SK-N-SH (cell line): ENCODE measurements at regions not wholly inside any gene's neighbourhood (a gene's known extent, or its start where the extent isn't known, plus 50 kb on each side); places are given as distances from the start of the nearest gene placed in this dataset.
"Not testable (repeated sequence)": the region's sequence is repeated elsewhere in the genome, so short reads cannot be mapped to it uniquely, and the experiment has no call there.

Source experiments
- CTCF ChIA-PET: fragments of 300-600, 350-600 bp; formaldehyde crosslinking; extraction: SDS; loops from one replicate; lab custom pipeline; 2021; lab: Yijun Ruan, JAX
- POLR2A ChIA-PET: fragments of 350-600 bp; sonication (Branson Sonifier 250); formaldehyde crosslinking; extraction: SDS; loops from one replicate; lab custom pipeline; 2020; ENCODE audit warnings: antibody characterized with exemption, inconsistent platforms; lab: Yijun Ruan, JAX
- DNase-seq: peaks from one replicate; pipeline ENCODE4 v3.0.0; 2012
- H2AFZ ChIP-seq: fragments of 200-600 bp; sonication (generic); 2 replicates; pipeline ENCODE4 v1.8.1; 2016; ENCODE audit warnings: antibody characterized with exemption, mild to moderate bottlenecking, low read depth
- H3F3A ChIP-seq: fragments of 200-600 bp; sonication (generic); replicated peaks from 2 replicates; pipeline ENCODE3; 2016; ENCODE audit warnings: antibody characterized with exemption, mild to moderate bottlenecking; ENCODE audit not compliant: insufficient read depth
- H3K27ac ChIP-seq, 2 experiments: fragments of 200-500 bp in 1 of 2; fragments of 200-600 bp in 1 of 2; sonication (Bioruptor generic) in 1 of 2; sonication (generic), shearing (Covaris generic) in 1 of 2; 2 replicates each; pipeline versions ENCODE4 v1.5.1 to v1.6.1; 2014 to 2016; ENCODE audit warnings: low read depth in 2 of 2, inconsistent platforms in 1 of 2, low read length in 1 of 2, mild to moderate bottlenecking in 1 of 2, mixed read lengths in 1 of 2
- H3K27me3 ChIP-seq: fragments of 200-600 bp; sonication (generic), shearing (Covaris generic); 2 replicates; pipeline ENCODE4 v1.6.1; 2016; ENCODE audit warnings: mixed run types; ENCODE audit not compliant: insufficient read depth
- H3K36me3 ChIP-seq, 2 experiments: fragments of 200-500 bp in 1 of 2; fragments of 200-600 bp in 1 of 2; sonication (Bioruptor generic) in 1 of 2; sonication (generic) in 1 of 2; replicated peaks in 1 of 2; 2 replicates each; pipeline versions ENCODE3 to v1.5.1; 2014 to 2016; ENCODE audit warnings: low read length in 1 of 2, mild to moderate bottlenecking in 1 of 2; ENCODE audit not compliant: insufficient read depth in 2 of 2, control insufficient read depth in 1 of 2
- H3K4me1 ChIP-seq, 2 experiments: fragments of 200-500 bp in 1 of 2; fragments of 200-600 bp in 1 of 2; sonication (Bioruptor generic) in 1 of 2; sonication (generic), shearing (Covaris generic) in 1 of 2; 2 replicates each; pipeline versions ENCODE4 v1.5.1 to v1.6.1; 2014 to 2016; ENCODE audit warnings: low read depth in 1 of 2, low read length in 1 of 2, mixed run types in 1 of 2; ENCODE audit not compliant: insufficient read depth in 2 of 2, control insufficient read depth in 1 of 2
- H3K4me2 ChIP-seq: fragments of 200-600 bp; sonication (generic), shearing (Covaris generic); 2 replicates; pipeline ENCODE4 v1.6.1; 2017; ENCODE audit warnings: mixed run types
- H3K4me3 ChIP-seq, 2 experiments: fragments of 200-500 bp in 1 of 2; fragments of 200-600 bp in 1 of 2; sonication (Bioruptor generic) in 1 of 2; sonication (generic), shearing (Covaris generic) in 1 of 2; 2 replicates each; pipeline versions ENCODE4 v1.5.1 to v1.8.1; 2014 to 2016; ENCODE audit warnings: low read depth in 2 of 2, inconsistent platforms in 1 of 2, low read length in 1 of 2, mild to moderate bottlenecking in 1 of 2, mixed read lengths in 1 of 2, moderate library complexity in 1 of 2
- H3K79me2 ChIP-seq: fragments of 200-600 bp; sonication (generic); 2 replicates; pipeline ENCODE4 v1.8.1; 2017; ENCODE audit warnings: mild to moderate bottlenecking; ENCODE audit not compliant: insufficient read depth
- H3K9ac ChIP-seq: fragments of 200-600 bp; sonication (generic); 2 replicates; pipeline ENCODE4 v1.6.1; 2017; ENCODE audit warnings: mixed run types
- H3K9me2 ChIP-seq: fragments of 200-600 bp; sonication (generic); 2 replicates; pipeline ENCODE4 v1.6.1; 2017; ENCODE audit warnings: mixed run types
- H3K9me3 ChIP-seq: fragments of 200-600 bp; sonication (generic); 2 replicates; pipeline ENCODE4 v1.6.1; 2017; ENCODE audit warnings: mixed run types, mild to moderate bottlenecking, moderate library complexity
- H4K20me1 ChIP-seq: fragments of 200-600 bp; sonication (generic); 2 replicates; pipeline ENCODE4 v1.6.1; 2017; ENCODE audit warnings: mild to moderate bottlenecking, mixed run types; ENCODE audit not compliant: insufficient read depth
- EZH2phosphoT487 ChIP-seq: fragments of 200-600 bp; sonication (generic); IDR thresholded peaks from 2 replicates; pipeline ENCODE4 v1.6.1; 2017; ENCODE audit warnings: low read depth, mixed run types, mild to moderate bottlenecking, antibody characterized with exemption, moderate library complexity, borderline replicate concordance
- FOXM1 ChIP-seq: IDR thresholded peaks from 2 replicates; pipeline ENCODE4 v1.4.0; 2012; ENCODE audit warnings: low read depth, mild to moderate bottlenecking
- GATA2 ChIP-seq: sonication (generic); formaldehyde crosslinking; IDR thresholded peaks from 2 replicates; pipeline ENCODE4 v1.5.0; 2020; ENCODE audit warnings: mild to moderate bottlenecking, missing genetic modification reagents
- MEF2A ChIP-seq: IDR thresholded peaks from 2 replicates; pipeline ENCODE4 v1.4.0; 2012; ENCODE audit warnings: low read depth, borderline replicate concordance
- NRF1 ChIP-seq: IDR thresholded peaks from 2 replicates; pipeline ENCODE4 v1.6.1; 2012; ENCODE audit warnings: low read depth, mild to moderate bottlenecking, low read length
- POLR2AphosphoS5 ChIP-seq: IDR thresholded peaks from 2 replicates; pipeline ENCODE4 v1.6.1; 2012; ENCODE audit warnings: low read depth, low read length
- RAD21 ChIP-seq: IDR thresholded peaks from 2 replicates; pipeline ENCODE4 v1.6.1; 2012; ENCODE audit warnings: mild to moderate bottlenecking, low read length
- RFX5 ChIP-seq: IDR thresholded peaks from 2 replicates; pipeline ENCODE4 v1.6.1; 2012; ENCODE audit warnings: mild to moderate bottlenecking, improper control_type of control experiment, low read length
- RXRA ChIP-seq: IDR thresholded peaks from 2 replicates; pipeline ENCODE4 v1.4.0; 2012; ENCODE audit warnings: low read depth, mild to moderate bottlenecking, borderline replicate concordance
- TAF1 ChIP-seq: IDR thresholded peaks from 2 replicates; pipeline ENCODE4 v1.6.1; 2012; ENCODE audit warnings: low read depth, mild to moderate bottlenecking, low read length, moderate library complexity, borderline replicate concordance
- WGBS: methylation state at CpG from one replicate; pipeline ENCODE4 v1.1.6; 2017; ENCODE audit warnings: low lambda C conversion rate; 5-methylcytosine and 5-hydroxymethylcytosine counted together
- TF ChIP-seq, protein P1 (sequence below): fragments of 150-350 bp; IDR thresholded peaks from 2 replicates; pipeline ENCODE4 v1.6.1; 2017; ENCODE audit warnings: antibody characterized with exemption, low read length, low read depth, borderline replicate concordance

- ChIA-PET CTCF (interaction anchor here (1.4 kb wide), 1 partner anchor 147 kb away, joined by 4 read pairs; no protein-coding TSS in a partner anchor), POLR2A (no interaction called here)
- Histone ChIP-seq H3K4me2 (no peak overlapping the region), H3K9me2 (no peaks in the 10 kb centered on the region; the same call in 1 of the 2 replicates), H3K9ac (no peak overlapping the region), H3K4me3 (no peak overlapping the region), H3K9me3 (no peaks in the 10 kb centered on the region), H3K79me2 (no peaks in the 10 kb centered on the region), H3K27ac (no peak overlapping the region), H2AFZ (no peak overlapping the region), H3F3A (no peaks in the 10 kb centered on the region), H3K27me3 (no peaks in the 10 kb centered on the region), H3K36me3 (no peaks in the 10 kb centered on the region), H4K20me1 (no peaks in the 10 kb centered on the region), H3K4me1 (no peaks in the 10 kb centered on the region)
- no peak for TF ChIP-seq RAD21
- TF ChIP-seq POLR2AphosphoS5, result no peak
- TF ChIP-seq, protein P1, sequence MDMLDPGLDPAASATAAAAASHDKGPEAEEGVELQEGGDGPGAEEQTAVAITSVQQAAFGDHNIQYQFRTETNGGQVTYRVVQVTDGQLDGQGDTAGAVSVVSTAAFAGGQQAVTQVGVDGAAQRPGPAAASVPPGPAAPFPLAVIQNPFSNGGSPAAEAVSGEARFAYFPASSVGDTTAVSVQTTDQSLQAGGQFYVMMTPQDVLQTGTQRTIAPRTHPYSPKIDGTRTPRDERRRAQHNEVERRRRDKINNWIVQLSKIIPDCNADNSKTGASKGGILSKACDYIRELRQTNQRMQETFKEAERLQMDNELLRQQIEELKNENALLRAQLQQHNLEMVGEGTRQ, result no peak
- TF ChIP-seq NRF1, result no peak
- TF ChIP-seq TAF1, result no peak
- TF ChIP-seq RXRA, result no peak
- no peak for TF ChIP-seq RFX5
- TF ChIP-seq GATA2 (CRISPR knock-in tag), result no peak
- no peak for TF ChIP-seq FOXM1
- no peak for TF ChIP-seq MEF2A
- no peak for DNase-seq
- WGBS, result 16% methylated on average over 7 of the region's 7 CpGs
Observed at GRCh38 chr19:56918682-56919307, 78.3 kb upstream of the PEG3 start.

GRCh38 chr19:56919308-56919995 lies 78.9 kb upstream of the PEG3 start:
- H3K27me3 ChIP-seq, result no peaks in the 10 kb centered on the region
- H3K79me2 ChIP-seq, result no peaks in the 10 kb centered on the region
- H2AFZ ChIP-seq, result no peak overlapping the region
- H3K4me2 ChIP-seq, result no peak overlapping the region
- H3K9me3 ChIP-seq, result no peaks in the 10 kb centered on the region
- ChIA-PET CTCF (no interaction called here), POLR2A (no interaction called here)
- no peaks in the 10 kb centered on the region; the same call in 1 of the 2 replicates for H3K9me2 ChIP-seq
- H3K4me1 ChIP-seq, result no peaks in the 10 kb centered on the region
- no peak overlapping the region for H3K27ac ChIP-seq
- no peaks in the 10 kb centered on the region for H4K20me1 ChIP-seq
- H3K9ac ChIP-seq, result no peak overlapping the region
- H3F3A ChIP-seq, result no peaks in the 10 kb centered on the region
- 25% methylated on average over 11 of the region's 17 CpGs for WGBS
- TF ChIP-seq RFX5 (no peak), EZH2phosphoT487 (no peak), GATA2 (CRISPR knock-in tag) (no peak)
- H3K4me3 ChIP-seq, result no peak overlapping the region
- H3K36me3 ChIP-seq, result no peaks in the 10 kb centered on the region
- DNase-seq, result no peak

DNA sequence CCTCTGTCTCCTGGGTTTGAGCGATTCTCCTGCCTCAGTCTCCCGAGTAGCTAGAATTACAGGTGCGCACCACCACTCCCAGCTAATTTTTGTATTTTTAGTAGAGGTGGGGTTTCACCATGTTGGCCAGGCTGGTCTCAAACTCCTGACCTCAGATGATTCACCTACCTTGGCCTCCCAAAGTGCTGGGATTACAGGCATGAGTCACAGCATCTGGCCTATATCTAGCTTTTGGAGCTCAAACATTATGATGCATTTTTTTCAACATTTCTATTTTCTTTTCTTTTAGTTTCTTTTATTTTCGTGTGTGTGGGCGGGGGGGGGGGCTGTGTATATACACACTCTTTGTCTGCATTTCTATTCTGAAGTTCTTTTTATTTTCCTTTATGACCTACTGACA lies 85.6 kb upstream of the PEG3 start:
- H3K9me3 ChIP-seq, H3K27ac ChIP-seq, H3K4me2 ChIP-seq, DNase-seq, H3K9ac ChIP-seq, H3F3A ChIP-seq, H3K79me2 ChIP-seq, H4K20me1 ChIP-seq, CTCF ChIA-PET, H3K27me3 ChIP-seq, POLR2A ChIA-PET, H3K4me3 ChIP-seq, H3K4me1 ChIP-seq, H2AFZ ChIP-seq, H3K36me3 ChIP-seq, H3K9me2 ChIP-seq: not testable (repeated sequence)
- 37% methylated on average over 5 of the region's 5 CpGs for WGBS
